Endothelial cell (in vitro differentiated cells): ENCODE measurements at regions not wholly inside any gene's neighbourhood (a gene's known extent, or its start where the extent isn't known, plus 50 kb on each side); places are given as distances from the start of the nearest gene placed in this dataset.

ENCODE experiments used
- DNase-seq: peaks from one replicate; pipeline ENCODE4 v3.0.0; 2021; ENCODE audit warnings: low spot score
- H3K27ac Mint-ChIP-seq: one replicate; pipeline ENCODE4 v1.8.0; 2021; ENCODE audit warnings: mixed read lengths, inconsistent platforms; ENCODE audit not compliant: unreplicated experiment
- H3K27me3 Mint-ChIP-seq: one replicate; pipeline ENCODE4 v1.8.0; 2021; ENCODE audit warnings: mild to moderate bottlenecking, moderate library complexity, mixed read lengths, inconsistent platforms; ENCODE audit not compliant: unreplicated experiment
- H3K36me3 Mint-ChIP-seq: one replicate; pipeline ENCODE4 v1.8.0; 2021; ENCODE audit warnings: mild to moderate bottlenecking, low read depth, mixed read lengths, inconsistent platforms; ENCODE audit not compliant: unreplicated experiment
- H3K4me1 Mint-ChIP-seq: one replicate; pipeline ENCODE4 v1.8.0; 2021; ENCODE audit warnings: mild to moderate bottlenecking, mixed read lengths, inconsistent platforms; ENCODE audit not compliant: unreplicated experiment
- H3K4me3 Mint-ChIP-seq: one replicate; pipeline ENCODE4 v1.8.0; 2021; ENCODE audit warnings: mild to moderate bottlenecking, mixed read lengths, inconsistent platforms; ENCODE audit not compliant: unreplicated experiment
- H3K9me3 Mint-ChIP-seq: one replicate; pipeline ENCODE4 v1.8.0; 2021; ENCODE audit warnings: mixed read lengths, inconsistent platforms; ENCODE audit not compliant: unreplicated experiment
- TF ChIP-seq, protein P1 (sequence below): fragments of 200-600 bp; sonication (generic); IDR thresholded peaks from one replicate; pipeline ENCODE4 v1.5.0; 2021; ENCODE audit warnings: antibody characterized with exemption; ENCODE audit not compliant: unreplicated experiment

DNA sequence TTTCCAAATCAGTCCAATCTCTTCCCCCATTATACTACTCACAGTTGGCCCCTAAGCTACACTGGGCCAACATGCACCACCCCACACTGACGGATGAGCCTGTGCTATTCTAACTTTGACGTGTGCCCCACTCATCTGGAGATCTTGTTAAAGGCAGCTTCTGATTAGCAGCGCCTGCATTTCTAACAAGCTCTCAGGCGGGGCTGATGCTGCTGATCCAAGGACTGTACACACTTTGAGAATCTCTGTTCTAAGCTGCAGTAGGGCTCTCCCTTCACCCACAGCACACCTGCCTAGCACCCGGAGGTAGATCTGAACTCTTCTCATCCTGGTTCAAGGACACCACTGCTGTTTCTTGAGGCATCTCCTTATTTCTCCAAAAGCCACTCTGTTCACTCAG, 200.7 kb downstream of the SLC4A3 start:
- TF ChIP-seq, protein P1, sequence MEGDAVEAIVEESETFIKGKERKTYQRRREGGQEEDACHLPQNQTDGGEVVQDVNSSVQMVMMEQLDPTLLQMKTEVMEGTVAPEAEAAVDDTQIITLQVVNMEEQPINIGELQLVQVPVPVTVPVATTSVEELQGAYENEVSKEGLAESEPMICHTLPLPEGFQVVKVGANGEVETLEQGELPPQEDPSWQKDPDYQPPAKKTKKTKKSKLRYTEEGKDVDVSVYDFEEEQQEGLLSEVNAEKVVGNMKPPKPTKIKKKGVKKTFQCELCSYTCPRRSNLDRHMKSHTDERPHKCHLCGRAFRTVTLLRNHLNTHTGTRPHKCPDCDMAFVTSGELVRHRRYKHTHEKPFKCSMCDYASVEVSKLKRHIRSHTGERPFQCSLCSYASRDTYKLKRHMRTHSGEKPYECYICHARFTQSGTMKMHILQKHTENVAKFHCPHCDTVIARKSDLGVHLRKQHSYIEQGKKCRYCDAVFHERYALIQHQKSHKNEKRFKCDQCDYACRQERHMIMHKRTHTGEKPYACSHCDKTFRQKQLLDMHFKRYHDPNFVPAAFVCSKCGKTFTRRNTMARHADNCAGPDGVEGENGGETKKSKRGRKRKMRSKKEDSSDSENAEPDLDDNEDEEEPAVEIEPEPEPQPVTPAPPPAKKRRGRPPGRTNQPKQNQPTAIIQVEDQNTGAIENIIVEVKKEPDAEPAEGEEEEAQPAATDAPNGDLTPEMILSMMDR, result no peak
- Mint-ChIP-seq H3K27ac (no peak overlapping the region), H3K27me3 (no peaks in the 10 kb centered on the region), H3K4me1 (no peaks in the 10 kb centered on the region), H3K4me3 (no peak overlapping the region), H3K36me3 (no peaks in the 10 kb centered on the region), H3K9me3 (no peaks in the 10 kb centered on the region)
- DNase-seq, result no peak

DNA sequence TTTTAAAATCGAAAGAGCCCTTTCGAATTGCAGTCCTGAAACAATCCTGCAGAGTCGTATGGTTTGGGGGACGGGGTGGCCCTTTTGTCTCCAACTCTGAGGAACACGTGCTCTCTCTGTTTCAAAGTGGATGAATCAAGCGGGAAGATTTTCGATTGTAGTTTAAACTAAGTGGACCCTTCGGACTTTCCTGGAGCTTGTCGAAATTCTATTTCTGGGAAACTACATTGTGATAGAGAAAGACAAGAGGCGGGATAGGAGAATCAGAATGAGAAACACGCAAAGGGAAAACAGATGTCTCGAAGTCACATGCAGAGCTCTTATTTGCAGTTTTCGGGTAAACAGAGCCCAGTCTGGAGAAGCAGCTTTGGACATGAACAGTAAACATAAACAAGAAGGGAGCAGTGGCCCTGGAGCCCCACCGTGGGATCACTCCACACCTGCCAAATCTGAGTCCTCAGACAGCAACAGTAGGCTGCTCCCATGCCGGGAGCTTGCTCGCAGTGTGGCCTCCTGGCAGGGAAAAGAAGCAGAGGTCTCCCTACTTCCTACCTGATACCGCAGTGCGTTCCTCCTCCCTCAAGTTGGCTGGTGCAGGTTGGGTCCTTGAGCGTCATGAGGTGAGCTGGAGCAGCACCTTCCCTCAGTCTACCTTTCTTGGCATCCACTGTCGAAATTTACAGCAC, 202.4 kb downstream of the SLC4A3 start:
- TF ChIP-seq, protein P1, result no peak
- no peaks in the 10 kb centered on the region for H3K9me3 Mint-ChIP-seq
- no peaks in the 10 kb centered on the region for H3K27me3 Mint-ChIP-seq
- H3K4me3 Mint-ChIP-seq, result no peak overlapping the region
- H3K4me1 Mint-ChIP-seq, result no peaks in the 10 kb centered on the region
- H3K27ac Mint-ChIP-seq, result no peak overlapping the region
- H3K36me3 Mint-ChIP-seq, result no peaks in the 10 kb centered on the region
- DNase-seq, result no peak

DNA sequence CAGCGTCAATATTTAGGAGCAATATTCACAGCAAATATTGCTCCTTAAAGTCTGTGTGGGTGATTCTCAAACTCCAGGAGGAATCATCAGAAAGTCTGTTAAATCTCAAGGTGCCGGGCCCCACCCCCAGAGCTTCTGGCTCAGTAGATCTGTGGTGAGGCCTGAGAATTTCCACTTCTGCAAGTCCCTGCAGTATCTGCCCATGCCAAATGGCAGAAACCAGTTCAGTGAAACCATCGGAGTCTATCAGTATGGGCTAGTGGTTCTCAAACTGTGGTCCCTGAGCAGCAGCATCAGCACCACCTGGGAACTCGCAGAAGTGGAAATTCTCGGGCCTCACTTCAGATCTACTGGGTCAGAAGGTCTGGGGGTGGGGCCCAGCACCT, 202.9 kb downstream of the SLC4A3 start:
- H3K27ac Mint-ChIP-seq, result no peak overlapping the region
- no peaks in the 10 kb centered on the region for H3K27me3 Mint-ChIP-seq
- H3K36me3 Mint-ChIP-seq, result no peaks in the 10 kb centered on the region
- H3K9me3 Mint-ChIP-seq, result no peaks in the 10 kb centered on the region
- H3K4me1 Mint-ChIP-seq, result no peaks in the 10 kb centered on the region
- TF ChIP-seq, protein P1, result no peak
- H3K4me3 Mint-ChIP-seq, result no peak overlapping the region
- DNase-seq, result no peak

DNA sequence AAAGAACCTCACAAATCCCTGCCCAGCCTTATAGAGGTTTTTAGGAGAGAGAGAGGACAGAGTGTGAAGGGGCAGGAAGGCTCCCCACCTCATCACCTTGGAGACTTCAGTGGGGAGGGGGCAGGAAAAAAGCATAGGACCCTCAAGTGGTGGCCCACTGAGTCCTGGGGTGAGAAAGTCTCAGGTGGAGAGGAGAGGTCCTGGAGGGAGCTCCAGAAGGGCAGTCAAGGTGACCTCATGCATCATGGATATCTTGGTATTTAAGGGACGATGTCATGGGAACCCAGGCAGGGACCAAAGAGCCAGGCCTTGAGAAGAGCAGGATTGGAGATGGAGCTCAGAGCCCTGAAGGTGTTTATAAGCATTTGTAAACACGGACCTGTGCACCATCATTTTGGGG, 204.5 kb downstream of the SLC4A3 start:
- H3K27me3 Mint-ChIP-seq, result peaks cover 2% of the 10 kb centered on the region
- no peak overlapping the region for H3K4me3 Mint-ChIP-seq
- no peak overlapping the region for H3K27ac Mint-ChIP-seq
- no peak for DNase-seq
- no peaks in the 10 kb centered on the region for H3K9me3 Mint-ChIP-seq
- H3K36me3 Mint-ChIP-seq, result no peaks in the 10 kb centered on the region
- H3K4me1 Mint-ChIP-seq, result no peaks in the 10 kb centered on the region
- TF ChIP-seq, protein P1, result no peak

DNA sequence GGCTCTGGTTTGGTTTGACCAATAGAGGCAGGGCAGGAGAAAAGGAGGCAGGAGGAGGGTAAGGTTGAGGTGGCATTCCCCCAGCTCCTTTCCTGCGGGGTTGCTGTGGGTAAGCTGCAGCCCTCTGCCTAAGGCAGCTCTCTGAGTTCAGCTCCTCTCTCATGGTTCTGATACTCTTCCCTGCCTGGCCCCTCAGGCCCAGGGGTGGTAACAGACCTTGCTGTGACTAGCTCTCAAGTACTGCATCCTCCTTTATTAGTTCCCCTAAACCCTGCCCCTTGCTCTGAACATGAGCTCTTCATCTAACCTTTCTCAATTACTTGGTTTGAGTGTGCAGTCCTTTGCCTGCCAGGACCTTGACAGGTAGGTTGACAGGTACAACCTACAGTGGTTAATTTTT, 205.5 kb downstream of the SLC4A3 start:
- no peak for DNase-seq
- TF ChIP-seq, protein P1, result no peak
- no peaks in the 10 kb centered on the region for H3K9me3 Mint-ChIP-seq
- no peak overlapping the region for H3K4me3 Mint-ChIP-seq
- H3K27ac Mint-ChIP-seq, result no peak overlapping the region
- H3K4me1 Mint-ChIP-seq, result no peaks in the 10 kb centered on the region
- no peaks in the 10 kb centered on the region for H3K36me3 Mint-ChIP-seq
- H3K27me3 Mint-ChIP-seq, result peaks cover 2% of the 10 kb centered on the region
